NCI-H69 (cell line): ENCODE measurements at regions not wholly inside any gene's neighbourhood (a gene's known extent, or its start where the extent isn't known, plus 50 kb on each side); places are given as distances from the start of the nearest gene placed in this dataset.

ENCODE experiments used
- DNase-seq: peaks from one replicate; lab custom pipeline; 2025; lab: John Stamatoyannopoulos, UW

- no peak for DNase-seq
Observed at GRCh38 chr6:156519940-156520339, 257.2 kb upstream of the ARID1B start.

- DNase-seq, result peak; percentile 77
Observed at GRCh38 chr6:156517088-156517487, 260.1 kb upstream of the ARID1B start.

- DNase-seq, result no peak
Observed at GRCh38 chr6:156515242-156515641, 261.9 kb upstream of the ARID1B start.

GRCh38 chr6:156513504-156513903 lies 263.7 kb upstream of the ARID1B start:
- DNase-seq, result no peak

- no peak for DNase-seq
Observed at GRCh38 chr6:156511570-156511969, 265.6 kb upstream of the ARID1B start.

- no peak for DNase-seq
Observed at GRCh38 chr6:156511051-156511450, 266.1 kb upstream of the ARID1B start.

- no peak for DNase-seq
Observed at GRCh38 chr6:156510242-156510641, 266.9 kb upstream of the ARID1B start.

GRCh38 chr6:156509496-156509895 lies 267.7 kb upstream of the ARID1B start:
- DNase-seq, result no peak

GRCh38 chr6:156508923-156509322 lies 268.3 kb upstream of the ARID1B start:
- DNase-seq, result no peak

- no peak for DNase-seq
Observed at GRCh38 chr6:156508126-156508525, 269.1 kb upstream of the ARID1B start.

GRCh38 chr6:156507656-156508055 lies 269.5 kb upstream of the ARID1B start:
- DNase-seq, result no peak

- DNase-seq, result no peak
Observed at GRCh38 chr6:156507106-156507505, 270.1 kb upstream of the ARID1B start.

GRCh38 chr6:156502969-156503504 lies 274.1 kb upstream of the ARID1B start:
- no peak for DNase-seq

GRCh38 chr6:156497618-156498017 lies 279.6 kb upstream of the ARID1B start:
- DNase-seq, result no peak

- no peak for DNase-seq
Observed at GRCh38 chr6:156487877-156488276, 289.3 kb upstream of the ARID1B start.

- peak; percentile 6 for DNase-seq
Observed at GRCh38 chr6:156485150-156485549, 292.0 kb upstream of the ARID1B start.

- DNase-seq, result no peak
Observed at GRCh38 chr6:156474507-156475120, 302.6 kb upstream of the ARID1B start.

GRCh38 chr6:156471000-156471399 lies 306.2 kb upstream of the ARID1B start:
- no peak for DNase-seq

- DNase-seq, result no peak
Observed at GRCh38 chr6:156464100-156464878, 312.9 kb upstream of the ARID1B start.

GRCh38 chr6:156461647-156462046 lies 315.5 kb upstream of the ARID1B start:
- DNase-seq, result no peak

- peak; percentile 46 for DNase-seq
Observed at GRCh38 chr6:156457601-156458000, 319.6 kb upstream of the ARID1B start.

- DNase-seq, result peak; percentile 7
Observed at GRCh38 chr6:156455847-156456246, 321.3 kb upstream of the ARID1B start.

- DNase-seq, result peak; percentile 20
Observed at GRCh38 chr6:156454867-156455266, 322.3 kb upstream of the ARID1B start.
